ENCODE measurements at regions not wholly inside any gene's neighbourhood (a gene's known extent, or its start where the extent isn't known, plus 50 kb on each side); places are given as distances from the start of the nearest gene placed in this dataset.

GRCh38 chr2:8412586-8412985 lies 269.3 kb upstream of the ID2 start:
- no peaks in the 10 kb centered on the region for H3K27me3 ChIP-seq (ENCODE audit: control insufficient read depth in 4 of 4, insufficient read depth in 4 of 4, low read length in 3 of 4)
- H3K27ac ChIP-seq (ENCODE audit: low read depth in 1 of 2, low read length in 2 of 2) = peak overlapping the region; percentile 88 to 98
- no peak for DNase-seq (ENCODE audit: low spot score)
- no peaks in the 10 kb centered on the region for H3K9me3 ChIP-seq (ENCODE audit: control insufficient read depth in 4 of 4, low read length in 3 of 4)
- 57% methylated on average over 4 of the region's 4 CpGs for whole genome bisulfite sequencing
- TF ChIP-seq RAD21 (IDR thresholded peaks at IDR 0.05) (no peak), JUND (IDR thresholded peaks at IDR 0.05) (no peak), FOXA2 (IDR thresholded peaks at IDR 0.05) (no peak), NR2F2 (IDR thresholded peaks at IDR 0.05) (no peak), YY1 (IDR thresholded peaks at IDR 0.05) (no peak), ZBTB33 (IDR thresholded peaks at IDR 0.05) (no peak), HNF4G (IDR thresholded peaks at IDR 0.05) (no peak), CTCF (IDR thresholded peaks at IDR 0.05; ENCODE audit: low read depth, low read length, missing input control) (no peak), FOXA1 (IDR thresholded peaks at IDR 0.05) (no peak), ATF3 (IDR thresholded peaks at IDR 0.05) (no peak), TAF1 (conservative IDR thresholded peaks at IDR 0.05) (no peak), HNF4A (conservative IDR thresholded peaks at IDR 0.05) (no peak), REST (IDR thresholded peaks at IDR 0.05) (no peak)
- H3K4me1 ChIP-seq (ENCODE audit: control insufficient read depth in 4 of 4, insufficient read depth in 4 of 4, low read length in 3 of 4) = peaks cover 26 to 76% (median 51%) of the 10 kb centered on the region in 4 donors
- H3K36me3 ChIP-seq (ENCODE audit: control insufficient read depth in 4 of 4, insufficient read depth in 3 of 4, low read depth in 1 of 4, low read length in 3 of 4) = no peaks in the 10 kb centered on the region
- H3K9ac ChIP-seq (ENCODE audit: low read depth in 1 of 2, low read length in 2 of 2) = peak overlapping the region; percentile 54 to 61
- H3K4me3 ChIP-seq (ENCODE audit: low read depth in 1 of 3, low read length in 3 of 3) = no peak overlapping the region

- H3K36me3 ChIP-seq (ENCODE audit: control insufficient read depth in 4 of 4, insufficient read depth in 3 of 4, low read depth in 1 of 4, low read length in 3 of 4) = no peaks in the 10 kb centered on the region
- peaks cover 28 to 77% (median 52%) of the 10 kb centered on the region in 4 donors for H3K4me1 ChIP-seq (ENCODE audit: control insufficient read depth in 4 of 4, insufficient read depth in 4 of 4, low read length in 3 of 4)
- no peaks in the 10 kb centered on the region for H3K9me3 ChIP-seq (ENCODE audit: control insufficient read depth in 4 of 4, low read length in 3 of 4)
- H3K27me3 ChIP-seq (ENCODE audit: control insufficient read depth in 4 of 4, insufficient read depth in 4 of 4, low read length in 3 of 4) = no peaks in the 10 kb centered on the region
- no peak overlapping the region for H3K4me3 ChIP-seq (ENCODE audit: low read depth in 1 of 3, low read length in 3 of 3)
- 22% methylated on average over 6 of the region's 6 CpGs for WGBS
- H3K27ac ChIP-seq (ENCODE audit: low read depth in 1 of 2, low read length in 2 of 2) = peak overlapping the region; percentile 88 to 98
- DNase-seq (ENCODE audit: low spot score) = peak; percentile 46
- peak overlapping the region; percentile 54 to 70 for H3K9ac ChIP-seq (ENCODE audit: low read depth in 1 of 2, low read length in 2 of 2)
- TF ChIP-seq SP1 (IDR thresholded peaks at IDR 0.05) (peak; percentile 99), ATF3 (IDR thresholded peaks at IDR 0.05) (peak; percentile 73), RAD21 (IDR thresholded peaks at IDR 0.05) (peak; percentile 70 to 77), TAF1 (conservative IDR thresholded peaks at IDR 0.05) (peak; percentile 83), ZBTB33 (IDR thresholded peaks at IDR 0.05) (peak; percentile 95), MAX (IDR thresholded peaks at IDR 0.05) (peak; percentile 94), FOXA1 (IDR thresholded peaks at IDR 0.05) (peak; percentile 59), CTCF (IDR thresholded peaks at IDR 0.05; ENCODE audit: low read depth, low read length, missing input control) (no peak), HNF4A (conservative IDR thresholded peaks at IDR 0.05) (peak; percentile 99), NR2F2 (IDR thresholded peaks at IDR 0.05) (peak; percentile 62), EGR1 (IDR thresholded peaks at IDR 0.05; ENCODE audit: low read depth in 2 of 2) (peak in 1 of 2 donors; percentile 89)
Observed at GRCh38 chr2:8413589-8414135, 268.2 kb upstream of the ID2 start.
